Breast epithelium (tissue), 4 donors: ENCODE measurements at regions not wholly inside any gene's neighbourhood (a gene's known extent, or its start where the extent isn't known, plus 50 kb on each side); places are given as distances from the start of the nearest gene placed in this dataset.

Experiments
- DNase-seq, 2 donors: peaks; one replicate each; pipeline ENCODE4 v3.0.0-alpha.2; 2019; ENCODE audit warnings: low spot score in 2 of 2
- H3K27ac ChIP-seq, 2 donors: fragments of 200-600 bp; sonication (generic) in 1 of 2; one replicate each; pipeline ENCODE4 v1.5.1; 2016 to 2019; ENCODE audit warnings: mild to moderate bottlenecking in 1 of 2
- H3K27me3 ChIP-seq, 2 donors: fragments of 200-600 bp; sonication (generic) in 1 of 2; one replicate each; pipeline versions ENCODE4 v1.5.1 to v1.6.0; 2017 to 2019; ENCODE audit warnings: control low read depth in 1 of 2, mild to moderate bottlenecking in 1 of 2
- H3K36me3 ChIP-seq: fragments of 200-600 bp; one replicate; pipeline ENCODE4 v1.5.1; 2019
- H3K4me1 ChIP-seq, 2 donors: fragments of 200-600 bp; sonication (generic); one replicate each; pipeline ENCODE4 v1.5.1; 2016 to 2019; ENCODE audit warnings: control low read depth in 1 of 2
- H3K4me3 ChIP-seq, 3 donors: fragments of 200-600 bp; sonication (generic); 1 replicate in 2 of 3; 2 replicates in 1 of 3; pipeline ENCODE4 v1.5.1; 2016 to 2019; ENCODE audit warnings: mild to moderate bottlenecking in 3 of 3, moderate library complexity in 2 of 3
- H3K9me3 ChIP-seq, 2 donors: fragments of 200-600 bp; sonication (generic) in 1 of 2; one replicate each; pipeline ENCODE4 v1.5.1; 2016 to 2019; ENCODE audit warnings: control low read depth in 1 of 2
- CTCF ChIP-seq, 3 donors: fragments of 450-650 bp; IDR thresholded peaks; one replicate each; pipeline ENCODE4 v1.5.1; 2016 to 2017; ENCODE audit warnings: antibody characterized with exemption in 3 of 3, mild to moderate bottlenecking in 3 of 3, moderate library complexity in 3 of 3
- POLR2A ChIP-seq: fragments of 450-650 bp; IDR thresholded peaks from one replicate; pipeline ENCODE4 v1.6.1; 2016; ENCODE audit warnings: antibody characterized with exemption, mild to moderate bottlenecking, moderate library complexity
- POLR2AphosphoS5 ChIP-seq, 3 donors: sonication (generic); formaldehyde crosslinking; IDR thresholded peaks; one replicate each; pipeline ENCODE4 v1.6.1; 2017; ENCODE audit warnings: antibody characterized with exemption in 3 of 3
- intact Hi-C: fragments of 100-400 bp; cut with DNase I; formaldehyde crosslinking; loops from one replicate; pipeline ENCODE4 v1.15.1; 2023; ENCODE audit warnings: low total_unique reads

GRCh38 chr2:196376984-196377877 lies 205.9 kb upstream of the STK17B start:
- TF ChIP-seq POLR2A (no peak), CTCF (IDR thresholded peaks at IDR 0.05) (no peak), POLR2AphosphoS5 (IDR thresholded peaks at IDR 0.05) (no peak)
- H3K4me3 ChIP-seq: no peak overlapping the region
- no peak overlapping the region for H3K27ac ChIP-seq
- no peak for DNase-seq
- intact Hi-C loops: no loop called here
- H3K36me3 ChIP-seq: no peaks in the 10 kb centered on the region
- H3K27me3 ChIP-seq: no peaks in the 10 kb centered on the region
- H3K9me3 ChIP-seq: no peaks in the 10 kb centered on the region
- H3K4me1 ChIP-seq: no peaks in the 10 kb centered on the region

GRCh38 chr2:196379600-196379999 lies 208.2 kb upstream of the STK17B start:
- DNase-seq: no peak
- no peaks in the 10 kb centered on the region for H3K27me3 ChIP-seq
- no peaks in the 10 kb centered on the region for H3K9me3 ChIP-seq
- no peaks in the 10 kb centered on the region for H3K4me1 ChIP-seq
- no peaks in the 10 kb centered on the region for H3K36me3 ChIP-seq
- no peak overlapping the region for H3K27ac ChIP-seq
- H3K4me3 ChIP-seq: no peak overlapping the region
- TF ChIP-seq CTCF (IDR thresholded peaks at IDR 0.05) (no peak), POLR2AphosphoS5 (IDR thresholded peaks at IDR 0.05) (no peak), POLR2A (no peak)
- intact Hi-C loops: no loop called here

- intact Hi-C loops: no loop called here
- H3K27me3 ChIP-seq: no peaks in the 10 kb centered on the region
- no peak overlapping the region for H3K27ac ChIP-seq
- H3K4me3 ChIP-seq: no peak overlapping the region
- H3K4me1 ChIP-seq: no peaks in the 10 kb centered on the region
- no peak for DNase-seq
- no peaks in the 10 kb centered on the region for H3K9me3 ChIP-seq
- H3K36me3 ChIP-seq: no peaks in the 10 kb centered on the region
- no peak for TF ChIP-seq CTCF (IDR thresholded peaks at IDR 0.05)
- TF ChIP-seq POLR2A: no peak
- TF ChIP-seq POLR2AphosphoS5 (IDR thresholded peaks at IDR 0.05): no peak
These were observed 208.7 kb upstream of the STK17B start for GRCh38 chr2:196380098-196380497.

GRCh38 chr2:196380575-196380974 lies 209.2 kb upstream of the STK17B start:
- no peaks in the 10 kb centered on the region for H3K27me3 ChIP-seq
- TF ChIP-seq CTCF (IDR thresholded peaks at IDR 0.05): no peak
- no peak for TF ChIP-seq POLR2AphosphoS5 (IDR thresholded peaks at IDR 0.05)
- TF ChIP-seq POLR2A: no peak

GRCh38 chr2:196381464-196381863 lies 210.1 kb upstream of the STK17B start:
- Histone ChIP-seq H3K36me3 (no peaks in the 10 kb centered on the region), H3K27ac (no peak overlapping the region)
- intact Hi-C loops: no loop called here

More at GRCh38 chr2:196380575-196380974, 209.2 kb upstream of the STK17B start:
- Histone ChIP-seq H3K36me3 (no peaks in the 10 kb centered on the region), H3K4me1 (no peaks in the 10 kb centered on the region), H3K4me3 (no peak overlapping the region), H3K27ac (no peak overlapping the region), H3K9me3 (no peaks in the 10 kb centered on the region)
- no peak for DNase-seq
- intact Hi-C loops: no loop called here

More at GRCh38 chr2:196381464-196381863, 210.1 kb upstream of the STK17B start:
- DNase-seq: no peak
- TF ChIP-seq POLR2AphosphoS5 (IDR thresholded peaks at IDR 0.05) (no peak), CTCF (IDR thresholded peaks at IDR 0.05) (no peak), POLR2A (no peak)
- Histone ChIP-seq H3K27me3 (no peaks in the 10 kb centered on the region), H3K4me3 (no peak overlapping the region), H3K9me3 (no peaks in the 10 kb centered on the region), H3K4me1 (no peaks in the 10 kb centered on the region)
